ENCODE measurements at regions not wholly inside any gene's neighbourhood (a gene's known extent, or its start where the extent isn't known, plus 50 kb on each side); places are given as distances from the start of the nearest gene placed in this dataset.

DNA sequence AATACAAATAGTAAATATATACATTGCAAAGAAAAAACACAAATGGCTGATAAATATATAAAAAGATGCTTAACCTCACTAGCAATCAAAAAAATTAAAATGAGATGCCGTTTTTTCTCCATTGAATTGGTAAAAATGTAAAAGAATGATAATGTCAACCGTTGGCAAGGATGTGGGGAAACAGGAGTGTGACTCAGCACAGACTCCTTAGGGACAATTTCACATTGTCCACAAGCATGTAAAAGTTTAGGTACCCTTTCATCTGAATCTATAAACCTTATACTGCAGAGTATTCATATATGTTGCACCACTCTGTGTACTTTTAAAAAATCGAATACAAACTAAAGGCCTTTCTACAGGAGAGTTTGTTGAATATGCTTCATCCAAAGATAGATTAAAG is 143.1 kb upstream of the RREB1 start:
- WGBS (ENCODE audit: insufficient coverage, low coverage, missing lambda C conversion rate) = 8% methylated on average over 3 of the region's 3 CpGs
- Histone ChIP-seq H3K9ac (ENCODE audit: insufficient read depth in 1 of 2, low read depth in 2 of 2, low read length in 2 of 2) (no peak overlapping the region), H3K79me2 (ENCODE audit: control insufficient read depth, insufficient read depth, low read length) (no peaks in the 10 kb centered on the region), H3K9me3 (replicated peaks; ENCODE audit: control insufficient read depth, insufficient read depth, low read depth, low read length) (no peaks in the 10 kb centered on the region), H3K36me3 (ENCODE audit: control insufficient read depth, insufficient read depth, low read length) (no peaks in the 10 kb centered on the region), H2AFZ (ENCODE audit: low read depth, low read length) (peak overlapping the region; percentile 67), H3K4me3 (no peak overlapping the region), H3K4me1 (replicated peaks in 1 of 2; ENCODE audit: control insufficient read depth in 2 of 2, insufficient read depth in 2 of 2, low read length in 2 of 2) (peaks cover 17 to 48% of the 10 kb centered on the region in 2 experiments; a peak in 4 of 5 replicates), H4K20me1 (replicated peaks; ENCODE audit: control insufficient read depth, insufficient read depth, low read length) (no peaks in the 10 kb centered on the region), H3K9me1 (ENCODE audit: control insufficient read depth, insufficient read depth, low read length) (no peaks in the 10 kb centered on the region), H3K4me2 (ENCODE audit: insufficient read depth, low read length) (no peak overlapping the region; the same call in 1 of the 2 replicates), H3K27ac (ENCODE audit: extremely low read depth, low read depth, low read length) (no peak overlapping the region), H3K27me3 (ENCODE audit: control insufficient read depth in 2 of 2, insufficient read depth in 2 of 2, low read length in 2 of 2) (no peaks in the 10 kb centered on the region)
- ChIA-PET POLR2A (interaction anchor here (1.0 kb wide), 2 partner anchors 14 to 16 kb away, joined by 3 to 5 read pairs; no protein-coding TSS in a partner anchor), CTCF (ENCODE audit: low intra/inter-chr PET ratio) (no interaction called here)
- no peak for FAIRE-seq
- no TSS peak for BruUV-seq (replicated peaks)
- in situ Hi-C loops (cut with MboI) = no loop called here
- no peak for ATAC-seq
- DNase-seq (ENCODE audit: extremely low read depth in 1 of 4, low spot score in 3 of 4) = no peak
- intact Hi-C loops (cut with micrococcal nuclease) = no loop called here
- TF ChIP-seq ZNF263 (CRISPR knock-in tag; IDR thresholded peaks at IDR 0.05; ENCODE audit: borderline replicate concordance) = no peak
- no peak for TF ChIP-seq ZC3H11A (IDR thresholded peaks at IDR 0.05; ENCODE audit: low read depth, low read length)
- no peak for TF ChIP-seq WHSC1 (IDR thresholded peaks at IDR 0.05; ENCODE audit: low read length)
- no peak for TF ChIP-seq CAMTA2 (CRISPR knock-in tag; conservative IDR thresholded peaks at IDR 0.05)
- no peak for TF ChIP-seq PCBP1 (IDR thresholded peaks at IDR 0.05; ENCODE audit: low read depth, low read length, poor library complexity, severe bottlenecking)
- TF ChIP-seq CREBBP (IDR thresholded peaks at IDR 0.05; ENCODE audit: low read depth, low read length) = no peak
- no peak for TF ChIP-seq SAP30 (IDR thresholded peaks at IDR 0.05; ENCODE audit: borderline replicate concordance, insufficient read depth, low read depth, low read length, poor library complexity, severe bottlenecking)
- no peak for TF ChIP-seq ZNF274 (IDR thresholded peaks at IDR 0.05; ENCODE audit: borderline replicate concordance, low read depth, low read length)
- peak; percentile 50; the same call in 1 of the 2 replicates for TF ChIP-seq MAFK (IDR thresholded peaks at IDR 0.05; ENCODE audit: low read length)
- TF ChIP-seq, protein P1, sequence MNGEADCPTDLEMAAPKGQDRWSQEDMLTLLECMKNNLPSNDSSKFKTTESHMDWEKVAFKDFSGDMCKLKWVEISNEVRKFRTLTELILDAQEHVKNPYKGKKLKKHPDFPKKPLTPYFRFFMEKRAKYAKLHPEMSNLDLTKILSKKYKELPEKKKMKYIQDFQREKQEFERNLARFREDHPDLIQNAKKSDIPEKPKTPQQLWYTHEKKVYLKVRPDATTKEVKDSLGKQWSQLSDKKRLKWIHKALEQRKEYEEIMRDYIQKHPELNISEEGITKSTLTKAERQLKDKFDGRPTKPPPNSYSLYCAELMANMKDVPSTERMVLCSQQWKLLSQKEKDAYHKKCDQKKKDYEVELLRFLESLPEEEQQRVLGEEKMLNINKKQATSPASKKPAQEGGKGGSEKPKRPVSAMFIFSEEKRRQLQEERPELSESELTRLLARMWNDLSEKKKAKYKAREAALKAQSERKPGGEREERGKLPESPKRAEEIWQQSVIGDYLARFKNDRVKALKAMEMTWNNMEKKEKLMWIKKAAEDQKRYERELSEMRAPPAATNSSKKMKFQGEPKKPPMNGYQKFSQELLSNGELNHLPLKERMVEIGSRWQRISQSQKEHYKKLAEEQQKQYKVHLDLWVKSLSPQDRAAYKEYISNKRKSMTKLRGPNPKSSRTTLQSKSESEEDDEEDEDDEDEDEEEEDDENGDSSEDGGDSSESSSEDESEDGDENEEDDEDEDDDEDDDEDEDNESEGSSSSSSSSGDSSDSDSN (IDR thresholded peaks at IDR 0.05; ENCODE audit: borderline replicate concordance in 1 of 2, low read depth in 2 of 2, low read length in 2 of 2) = no peak
- TF ChIP-seq, protein P2, sequence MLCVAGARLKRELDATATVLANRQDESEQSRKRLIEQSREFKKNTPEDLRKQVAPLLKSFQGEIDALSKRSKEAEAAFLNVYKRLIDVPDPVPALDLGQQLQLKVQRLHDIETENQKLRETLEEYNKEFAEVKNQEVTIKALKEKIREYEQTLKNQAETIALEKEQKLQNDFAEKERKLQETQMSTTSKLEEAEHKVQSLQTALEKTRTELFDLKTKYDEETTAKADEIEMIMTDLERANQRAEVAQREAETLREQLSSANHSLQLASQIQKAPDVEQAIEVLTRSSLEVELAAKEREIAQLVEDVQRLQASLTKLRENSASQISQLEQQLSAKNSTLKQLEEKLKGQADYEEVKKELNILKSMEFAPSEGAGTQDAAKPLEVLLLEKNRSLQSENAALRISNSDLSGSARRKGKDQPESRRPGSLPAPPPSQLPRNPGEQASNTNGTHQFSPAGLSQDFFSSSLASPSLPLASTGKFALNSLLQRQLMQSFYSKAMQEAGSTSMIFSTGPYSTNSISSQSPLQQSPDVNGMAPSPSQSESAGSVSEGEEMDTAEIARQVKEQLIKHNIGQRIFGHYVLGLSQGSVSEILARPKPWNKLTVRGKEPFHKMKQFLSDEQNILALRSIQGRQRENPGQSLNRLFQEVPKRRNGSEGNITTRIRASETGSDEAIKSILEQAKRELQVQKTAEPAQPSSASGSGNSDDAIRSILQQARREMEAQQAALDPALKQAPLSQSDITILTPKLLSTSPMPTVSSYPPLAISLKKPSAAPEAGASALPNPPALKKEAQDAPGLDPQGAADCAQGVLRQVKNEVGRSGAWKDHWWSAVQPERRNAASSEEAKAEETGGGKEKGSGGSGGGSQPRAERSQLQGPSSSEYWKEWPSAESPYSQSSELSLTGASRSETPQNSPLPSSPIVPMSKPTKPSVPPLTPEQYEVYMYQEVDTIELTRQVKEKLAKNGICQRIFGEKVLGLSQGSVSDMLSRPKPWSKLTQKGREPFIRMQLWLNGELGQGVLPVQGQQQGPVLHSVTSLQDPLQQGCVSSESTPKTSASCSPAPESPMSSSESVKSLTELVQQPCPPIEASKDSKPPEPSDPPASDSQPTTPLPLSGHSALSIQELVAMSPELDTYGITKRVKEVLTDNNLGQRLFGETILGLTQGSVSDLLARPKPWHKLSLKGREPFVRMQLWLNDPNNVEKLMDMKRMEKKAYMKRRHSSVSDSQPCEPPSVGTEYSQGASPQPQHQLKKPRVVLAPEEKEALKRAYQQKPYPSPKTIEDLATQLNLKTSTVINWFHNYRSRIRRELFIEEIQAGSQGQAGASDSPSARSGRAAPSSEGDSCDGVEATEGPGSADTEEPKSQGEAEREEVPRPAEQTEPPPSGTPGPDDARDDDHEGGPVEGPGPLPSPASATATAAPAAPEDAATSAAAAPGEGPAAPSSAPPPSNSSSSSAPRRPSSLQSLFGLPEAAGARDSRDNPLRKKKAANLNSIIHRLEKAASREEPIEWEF (CRISPR knock-in tag; IDR thresholded peaks at IDR 0.05) = no peak
- no peak for TF ChIP-seq HMGN3 (IDR thresholded peaks at IDR 0.05; ENCODE audit: borderline replicate concordance, extremely low read depth, insufficient read length, low read depth, low read length)
- TF ChIP-seq RBM15 (IDR thresholded peaks at IDR 0.05; ENCODE audit: insufficient read depth, low read length) = no peak
- no peak for TF ChIP-seq STAG1 (CRISPR knock-in tag; IDR thresholded peaks at IDR 0.05; ENCODE audit: borderline replicate concordance)
- TF ChIP-seq ZNF77 (CRISPR knock-in tag; IDR thresholded peaks at IDR 0.05) = no peak

Data from K562 (cell line).